ACHN (cell line): ENCODE measurements at regions not wholly inside any gene's neighbourhood (a gene's known extent, or its start where the extent isn't known, plus 50 kb on each side); places are given as distances from the start of the nearest gene placed in this dataset.
"Not testable (repeated sequence)": the region's sequence is repeated elsewhere in the genome, so short reads cannot be mapped to it uniquely, and the experiment has no call there.

Experiments
- DNase-seq: peaks from one replicate; pipeline ENCODE4 v3.0.0-alpha.2; 2015
- in situ Hi-C: cut with HindIII; loops from 2 replicates; pipeline ENCODE4 v1.10.0; 2017; ENCODE audit warnings: low sequenced_read_pairs, low pct_ligation_motif_present, low pct_unique_long_range_greater_than_20kb

DNA sequence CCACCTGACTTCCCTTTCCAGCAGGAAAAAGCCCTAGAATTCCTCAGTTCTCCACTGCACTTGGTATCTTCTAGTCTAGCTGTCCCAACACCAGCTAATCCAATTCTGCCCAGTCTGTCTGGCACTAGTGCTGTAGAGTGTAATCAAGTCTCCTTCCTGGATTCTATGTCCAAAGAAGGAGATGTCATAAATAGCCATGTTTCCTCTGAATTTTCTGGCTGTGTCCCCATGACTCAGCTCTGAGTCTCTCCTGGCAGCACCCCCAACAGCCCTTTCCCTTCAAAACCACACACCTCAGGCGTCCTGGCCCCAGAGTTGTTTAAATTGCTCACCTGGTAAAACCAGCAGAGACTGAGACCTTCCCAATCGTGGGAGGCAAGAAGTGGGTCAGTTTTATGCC lies 197.2 kb downstream of the GRXCR1 start:
- DNase-seq: no peak
- in situ Hi-C loops: no loop called here

DNA sequence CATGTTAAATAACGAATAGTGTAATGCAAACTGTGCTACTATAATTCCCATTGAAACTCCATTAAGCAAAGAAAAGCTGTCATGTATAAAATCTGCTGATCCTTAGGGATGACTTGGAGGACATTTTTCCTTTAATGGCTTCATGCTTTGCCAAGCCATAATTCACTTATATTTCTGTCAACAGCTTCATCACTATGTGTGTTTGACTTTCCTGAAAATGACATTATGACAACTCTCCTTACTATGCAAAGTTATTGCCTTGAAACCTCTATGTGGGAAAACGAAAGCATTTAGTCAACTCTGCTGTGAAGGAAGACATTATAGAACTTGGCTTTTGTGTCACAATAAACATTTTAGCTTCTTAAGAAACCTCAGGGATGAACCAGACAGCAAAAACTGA lies 210.5 kb downstream of the GRXCR1 start:
- DNase-seq: no peak
- in situ Hi-C loops: no loop called here

DNA sequence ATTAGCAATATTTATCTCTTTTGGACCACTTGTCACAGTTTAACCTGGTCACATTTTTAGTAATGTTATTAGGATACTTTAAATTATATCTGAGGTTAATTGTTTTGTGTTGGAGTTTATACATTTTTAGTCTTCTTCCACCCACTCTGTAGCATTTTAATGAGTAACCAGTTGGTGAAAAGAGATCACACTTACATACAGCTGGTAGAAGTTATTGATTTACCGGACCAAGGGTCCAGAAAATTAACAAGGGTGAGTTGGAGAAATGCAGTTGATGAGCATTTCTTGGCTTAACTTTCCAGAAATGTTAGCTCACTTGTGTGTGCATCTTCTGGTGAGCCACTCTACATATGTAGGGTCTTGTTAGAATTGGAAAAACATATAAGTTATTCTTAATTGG lies 219.6 kb downstream of the GRXCR1 start:
- no peak for DNase-seq
- in situ Hi-C loops: no loop called here

DNA sequence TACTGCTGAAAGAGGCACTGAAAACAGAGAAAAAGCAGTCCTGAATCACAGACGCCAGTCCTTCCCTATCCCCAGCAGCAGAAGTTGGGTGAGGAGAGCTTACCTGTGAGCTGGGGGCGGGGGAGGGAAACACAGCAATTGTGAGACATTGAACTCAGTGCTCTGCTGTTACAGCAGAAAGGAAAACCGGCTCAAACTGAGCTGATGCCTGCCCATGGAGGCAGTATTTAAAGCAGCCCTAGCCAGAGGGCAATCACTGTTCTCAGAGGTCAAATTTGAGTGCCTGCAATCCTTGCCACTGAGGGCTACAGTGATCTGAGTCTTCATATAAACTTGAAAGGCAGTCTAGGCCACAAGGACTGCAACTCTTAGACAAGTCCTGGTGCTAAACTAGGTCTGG lies 220.7 kb downstream of the GRXCR1 start:
- DNase-seq: no peak
- in situ Hi-C loops: no loop called here

DNA sequence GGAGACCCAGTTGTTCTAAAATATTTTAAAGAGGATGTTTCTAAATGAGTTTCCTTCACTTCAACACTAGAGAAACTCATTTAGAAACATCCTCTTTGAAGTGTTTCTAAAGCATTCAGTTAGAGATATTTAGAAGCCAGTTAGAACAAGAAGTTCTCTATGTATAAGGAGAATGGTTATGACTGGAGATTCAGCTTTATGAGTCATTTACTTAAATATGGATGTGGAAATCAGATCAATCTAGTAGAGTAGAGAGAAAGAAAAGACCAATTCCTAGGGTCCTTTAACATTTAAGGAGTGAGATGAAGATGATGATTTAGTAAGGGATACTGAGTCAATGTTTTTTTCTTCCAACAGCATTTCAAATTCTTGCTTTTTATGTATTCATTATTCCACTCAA lies 234.1 kb downstream of the GRXCR1 start:
- in situ Hi-C loops: no loop called here
- DNase-seq: no peak

DNA sequence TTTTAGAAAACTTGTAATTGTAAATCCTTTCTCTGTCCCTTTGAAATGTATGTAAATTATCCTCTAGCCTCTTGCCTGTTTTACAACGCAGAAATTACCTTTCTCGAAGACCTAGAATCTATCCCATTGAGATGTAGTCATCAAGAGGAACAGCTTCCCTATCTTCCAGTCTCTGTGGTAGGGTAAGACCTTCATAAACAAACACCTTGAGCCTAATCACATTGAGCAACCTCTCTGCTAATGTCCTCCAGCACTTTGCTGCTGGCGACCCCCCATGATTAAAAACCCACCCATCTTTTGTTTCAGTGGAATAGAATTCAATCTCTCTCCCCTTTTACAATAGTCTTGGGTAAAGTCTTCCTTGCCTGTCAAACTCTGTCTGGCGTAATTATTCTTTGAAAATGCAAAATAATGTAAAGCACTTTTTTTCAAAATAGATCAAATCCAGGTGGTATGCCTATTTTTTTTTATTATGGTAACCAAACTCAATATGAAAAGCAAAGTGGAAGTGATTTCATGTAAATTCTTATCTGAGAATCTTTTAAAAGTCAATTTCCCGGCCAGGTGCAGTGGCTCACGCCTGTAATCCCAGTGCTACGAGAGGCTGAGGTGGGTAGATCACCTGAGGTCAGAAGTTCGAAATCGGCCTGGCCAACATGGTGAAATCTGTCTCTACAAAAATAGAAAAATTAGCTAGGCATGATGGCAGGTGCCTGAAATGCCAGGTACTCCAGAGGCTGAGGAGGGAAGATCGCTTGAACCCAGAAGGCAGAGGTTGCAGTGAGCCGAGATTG lies 237.9 kb downstream of the GRXCR1 start:
- in situ Hi-C loops: no loop called here
- no peak for DNase-seq

DNA sequence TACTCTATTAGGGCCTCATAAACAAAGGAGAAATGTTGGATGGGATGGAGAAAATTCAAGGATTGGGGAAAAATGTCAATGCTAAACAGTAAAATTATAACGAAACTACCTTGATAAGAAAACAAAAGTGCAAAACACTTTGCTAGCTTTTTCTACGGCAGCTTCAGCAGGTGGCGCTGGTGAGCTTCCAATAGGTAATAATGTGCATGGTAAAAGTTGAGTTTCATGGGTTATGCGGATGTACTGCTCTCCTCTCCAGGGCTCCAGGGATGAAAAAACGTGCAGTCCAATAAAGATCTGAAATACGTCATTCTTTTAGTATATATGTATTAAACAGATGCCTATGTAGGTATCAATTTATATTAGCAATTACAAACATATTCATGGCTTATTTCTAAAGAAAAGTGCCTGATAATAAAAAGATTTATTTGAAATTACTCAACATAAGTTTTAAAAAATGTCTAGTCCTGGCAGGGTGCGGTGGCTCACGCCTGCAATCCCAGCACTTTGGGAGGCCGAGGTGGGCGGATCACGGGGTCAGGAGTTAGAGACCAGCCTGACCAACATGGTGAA lies 239.6 kb downstream of the GRXCR1 start:
- DNase-seq: peak; percentile 57

DNA sequence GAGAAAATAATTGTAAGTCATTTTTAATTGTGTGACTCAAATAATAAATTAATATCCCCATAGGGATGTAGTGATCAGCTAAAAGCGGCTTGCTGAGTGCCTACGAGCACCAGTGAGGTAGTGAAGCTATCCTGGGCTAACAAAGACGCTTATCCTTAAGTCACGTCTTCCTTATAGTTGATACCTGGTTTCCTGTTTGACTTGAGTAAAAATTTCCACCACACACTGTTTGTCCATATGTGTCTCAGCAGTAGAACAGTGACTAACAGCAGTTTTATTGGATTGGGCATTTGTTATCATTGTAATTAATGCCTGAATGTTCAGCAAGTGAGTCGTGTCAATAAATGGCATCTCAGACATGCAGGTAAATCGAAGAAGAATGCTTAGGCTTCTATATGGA lies 241.1 kb downstream of the GRXCR1 start:
- no peak for DNase-seq
- in situ Hi-C loops: no loop called here

More for the DNA sequence above, 239.6 kb downstream of the GRXCR1 start:
- in situ Hi-C loops: no loop called here

DNA sequence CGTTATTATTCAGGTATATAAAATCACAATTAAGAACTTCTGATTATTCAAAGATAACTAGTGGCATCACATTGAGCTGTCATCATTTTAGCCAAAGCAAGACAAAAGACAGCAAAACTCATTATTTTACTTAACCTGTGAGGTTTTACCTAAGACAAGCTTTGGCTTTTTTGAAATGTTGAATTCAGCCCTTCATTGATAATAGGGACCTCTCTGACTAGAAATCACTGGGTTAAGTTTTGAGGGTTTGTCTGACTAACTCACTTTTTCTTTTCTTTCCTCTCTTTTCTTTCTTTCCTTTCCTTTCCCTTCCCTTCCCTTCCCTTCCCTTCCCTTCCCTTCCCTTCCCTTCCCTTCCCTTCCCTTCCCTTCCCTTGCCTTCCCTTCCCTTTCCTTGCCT lies 244.2 kb downstream of the GRXCR1 start:
- in situ Hi-C loops: no loop called here
- no peak for DNase-seq

DNA sequence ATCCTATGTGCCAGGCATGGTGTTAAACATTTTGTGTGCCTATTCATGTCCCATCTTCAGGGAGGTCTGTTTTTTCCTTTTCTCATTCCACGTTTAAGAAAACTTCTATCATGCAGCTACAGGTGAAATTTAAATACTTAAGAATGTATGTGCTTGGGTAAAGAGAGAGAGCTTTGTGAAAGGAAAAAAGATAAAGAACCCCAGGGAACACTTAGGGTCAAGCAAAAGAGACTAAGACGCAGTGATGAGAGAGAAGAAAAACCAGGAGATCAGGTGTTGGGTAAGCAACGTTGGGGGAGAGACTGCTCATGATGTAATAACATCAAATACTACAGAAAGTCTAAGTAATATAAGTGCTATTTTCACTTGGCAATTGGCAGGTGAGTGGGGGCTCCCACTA lies 253.7 kb downstream of the GRXCR1 start:
- in situ Hi-C loops: no loop called here
- no peak for DNase-seq

DNA sequence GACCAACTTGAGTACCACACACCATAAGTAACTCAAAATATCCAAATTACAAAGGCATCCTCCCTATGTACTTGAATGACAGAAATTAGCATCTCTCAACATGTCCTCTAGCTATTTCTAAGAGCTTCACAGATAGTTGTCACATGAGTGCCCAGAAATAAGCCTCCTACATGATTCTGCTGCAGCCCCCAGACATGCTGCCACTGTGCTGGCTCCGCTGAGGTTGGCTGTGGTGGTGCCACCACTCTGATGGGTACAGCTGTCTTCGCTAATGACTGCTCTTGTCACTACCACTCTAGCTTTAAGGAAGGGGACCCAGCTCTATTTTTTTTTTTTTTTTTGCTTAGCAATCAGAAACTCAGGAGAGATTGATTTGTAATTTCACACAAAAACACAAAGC lies 256.0 kb downstream of the GRXCR1 start:
- DNase-seq: no peak
- in situ Hi-C loops: no loop called here

DNA sequence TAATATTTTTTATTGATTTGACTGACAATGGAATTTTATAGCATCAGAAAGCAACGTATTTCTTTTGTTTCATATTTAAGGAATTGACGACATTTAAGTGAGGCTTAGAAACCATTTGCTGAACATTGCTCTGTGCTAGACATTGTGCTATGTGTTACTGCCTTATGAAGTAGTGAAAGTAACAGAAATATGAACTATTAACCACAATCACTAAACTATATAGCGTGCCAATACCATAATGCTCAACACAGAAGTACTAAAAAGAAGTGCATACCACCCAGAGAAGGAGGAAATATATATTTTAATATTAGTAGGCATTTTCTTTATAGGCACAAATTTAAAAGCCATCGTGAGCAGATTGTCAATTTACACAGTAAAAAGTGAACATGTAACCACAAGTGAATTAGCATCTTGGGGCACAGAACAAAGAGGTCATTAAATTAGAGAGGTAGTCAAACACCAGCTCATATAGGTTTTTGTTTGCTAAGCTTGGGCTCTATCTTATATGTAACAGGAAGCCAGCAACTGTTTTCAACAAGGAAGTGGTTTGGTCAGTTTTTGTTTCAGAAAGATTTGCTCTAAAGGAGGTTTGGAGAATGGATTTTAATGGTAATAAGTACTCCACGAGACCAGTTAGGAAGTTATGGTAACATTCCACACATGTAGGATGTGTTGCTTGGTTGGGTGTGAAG lies 270.7 kb downstream of the GRXCR1 start:
- no peak for DNase-seq
- in situ Hi-C loops: no loop called here

DNA sequence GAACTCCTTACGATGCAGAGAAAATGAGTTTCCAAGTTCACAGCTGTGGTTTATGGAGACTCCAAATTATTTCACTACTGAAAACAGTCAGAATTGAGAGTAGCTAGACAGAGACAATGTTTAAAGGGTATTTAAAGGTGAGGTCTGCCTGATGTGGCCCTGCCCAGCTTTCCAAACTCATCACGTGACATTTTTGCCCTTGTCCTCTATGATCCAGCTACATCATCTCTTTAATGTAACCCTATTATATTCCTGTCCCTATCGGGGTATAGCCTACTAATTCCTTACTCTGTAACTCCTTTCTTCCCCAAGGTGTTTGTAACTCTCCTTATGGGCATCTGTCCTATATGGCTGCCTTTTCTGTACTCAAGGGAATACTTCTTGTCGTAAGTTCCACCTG lies 297.2 kb downstream of the GRXCR1 start:
- in situ Hi-C loops: no loop called here
- DNase-seq: no peak

DNA sequence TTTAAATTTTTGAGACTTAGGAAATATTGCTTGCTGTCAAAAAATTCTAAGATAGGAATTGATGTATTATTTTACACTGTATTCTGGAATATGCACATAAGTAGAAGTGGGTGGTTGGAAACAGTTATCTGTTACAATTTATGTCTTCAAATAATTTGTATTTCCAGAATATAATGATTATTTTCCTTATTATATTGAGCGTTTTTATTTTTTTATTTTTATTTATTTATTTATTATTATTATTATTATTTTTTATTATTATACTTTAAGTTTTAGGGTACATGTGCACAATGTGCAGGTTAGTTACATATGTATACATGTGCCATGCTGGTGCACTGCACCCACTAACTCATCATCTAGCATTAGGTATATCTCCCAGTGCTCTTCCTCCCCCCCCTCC lies 320.1 kb downstream of the GRXCR1 start:
- in situ Hi-C loops, DNase-seq: not testable (repeated sequence)

DNA sequence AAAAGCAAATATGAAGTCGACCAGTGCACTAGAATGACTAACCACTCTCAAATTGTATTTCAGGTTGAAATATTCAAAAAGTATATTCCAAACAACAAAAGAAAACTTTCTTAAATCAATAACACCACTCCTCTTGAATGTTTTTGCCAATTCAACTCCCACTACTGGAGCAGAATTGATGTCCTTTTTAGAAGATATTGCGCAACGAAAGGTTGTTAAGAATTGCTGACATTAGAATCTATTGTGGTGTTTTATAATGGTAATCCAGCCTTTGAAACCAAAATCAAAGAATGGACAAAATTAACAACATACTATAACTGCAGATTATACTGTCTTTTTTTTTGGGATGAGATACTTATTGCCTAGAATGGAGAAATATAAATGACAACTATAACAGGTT lies 331.3 kb downstream of the GRXCR1 start:
- in situ Hi-C loops: no loop called here
- no peak for DNase-seq

DNA sequence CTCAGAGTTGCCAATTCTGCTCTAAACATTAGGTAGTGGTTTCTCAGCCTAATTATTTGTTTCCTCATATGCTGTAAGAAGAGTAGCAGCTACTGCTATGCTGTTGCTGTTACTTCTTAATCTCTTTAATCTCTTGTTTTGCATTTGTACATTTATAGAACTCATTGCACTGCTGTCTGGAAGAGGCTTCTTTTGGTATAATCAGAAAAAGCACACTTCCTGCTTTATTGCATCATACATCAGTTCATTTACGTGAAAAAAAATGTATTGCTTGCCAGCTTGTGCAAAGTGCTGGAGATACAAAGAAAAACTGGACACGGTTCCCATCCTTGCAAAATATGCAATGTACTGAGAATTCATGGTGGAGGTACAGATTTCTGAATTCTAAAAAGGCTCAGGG lies 332.0 kb downstream of the GRXCR1 start:
- DNase-seq: no peak
- in situ Hi-C loops: no loop called here

DNA sequence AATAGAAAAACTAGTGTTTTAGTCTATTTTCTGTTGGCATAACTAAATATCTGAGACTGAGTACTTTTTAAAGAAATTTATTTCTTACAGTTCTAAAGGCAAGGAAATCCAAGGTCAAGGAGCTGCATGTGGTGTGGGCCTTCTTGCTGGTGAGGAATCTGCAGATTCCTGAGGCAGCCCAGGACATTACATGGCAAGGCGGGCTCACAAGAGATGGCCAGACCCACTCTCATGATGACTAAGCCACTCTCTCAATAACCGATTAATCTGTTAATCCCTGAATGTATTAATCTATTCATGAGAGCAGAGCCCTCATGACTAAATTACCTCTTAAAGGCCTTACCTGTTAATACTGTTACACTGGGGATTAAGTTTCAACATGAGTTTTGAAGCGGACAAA lies 340.8 kb downstream of the GRXCR1 start:
- in situ Hi-C loops: no loop called here
- DNase-seq: no peak

DNA sequence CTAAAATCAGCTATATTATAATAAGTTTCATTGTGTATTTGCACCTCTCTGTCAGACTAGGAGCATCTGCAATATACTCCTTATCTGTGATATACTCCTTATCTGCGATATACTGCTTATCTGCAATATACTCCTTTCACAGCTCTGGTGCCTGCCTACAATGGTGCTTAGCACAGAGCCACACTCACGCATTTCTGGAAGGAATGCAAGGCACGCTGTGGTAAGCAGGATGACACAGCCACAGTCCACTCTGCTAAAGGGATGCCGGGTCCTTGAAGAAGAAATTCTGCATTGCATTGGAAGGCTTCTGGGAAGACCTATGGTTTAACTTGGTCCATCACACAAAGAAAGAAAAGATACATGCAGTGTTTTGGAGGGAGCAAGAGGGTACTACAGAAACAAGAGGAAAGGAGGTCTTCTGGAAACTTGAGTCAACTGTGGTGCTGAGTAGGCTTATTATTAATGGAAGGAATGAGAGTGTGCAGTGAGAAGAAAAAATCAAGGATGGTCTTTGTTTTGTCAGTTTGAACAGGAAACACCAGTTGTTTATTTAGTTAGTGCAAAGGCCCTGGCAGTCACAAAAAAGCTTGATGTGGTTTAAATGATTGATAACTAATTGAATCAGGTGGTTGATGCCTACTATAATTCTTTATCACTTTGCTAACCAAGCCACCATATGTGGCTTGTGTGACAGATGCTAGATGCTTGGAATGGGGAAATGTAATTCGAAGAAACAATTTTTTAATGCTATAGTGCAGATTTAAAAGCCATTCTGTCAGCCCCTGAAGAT lies 342.3 kb downstream of the GRXCR1 start:
- in situ Hi-C loops: no loop called here
- DNase-seq: no peak

DNA sequence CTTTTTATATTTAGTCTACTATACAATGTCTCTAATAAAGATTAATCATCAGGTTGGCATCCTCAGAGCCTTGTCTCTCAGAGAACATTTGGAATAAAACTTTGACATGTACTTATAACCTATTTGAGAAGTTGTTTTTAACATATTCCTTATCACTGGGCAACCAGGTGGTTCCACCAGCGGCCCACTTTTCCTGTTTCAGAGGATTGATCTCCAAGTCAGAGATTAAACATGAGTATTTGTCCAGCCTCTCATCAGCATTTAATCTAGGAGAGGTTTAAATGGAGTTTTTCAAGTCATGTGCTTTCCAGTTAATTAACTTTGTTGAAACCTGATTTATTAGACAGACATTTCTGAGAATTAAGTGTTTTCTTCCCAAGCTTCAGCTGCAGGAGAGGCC lies 345.5 kb downstream of the GRXCR1 start:
- in situ Hi-C loops: no loop called here

More for the DNA sequence above, 345.5 kb downstream of the GRXCR1 start:
- no peak for DNase-seq
